ENCODE measurements at regions not wholly inside any gene's neighbourhood (a gene's known extent, or its start where the extent isn't known, plus 50 kb on each side); places are given as distances from the start of the nearest gene placed in this dataset.

DNA sequence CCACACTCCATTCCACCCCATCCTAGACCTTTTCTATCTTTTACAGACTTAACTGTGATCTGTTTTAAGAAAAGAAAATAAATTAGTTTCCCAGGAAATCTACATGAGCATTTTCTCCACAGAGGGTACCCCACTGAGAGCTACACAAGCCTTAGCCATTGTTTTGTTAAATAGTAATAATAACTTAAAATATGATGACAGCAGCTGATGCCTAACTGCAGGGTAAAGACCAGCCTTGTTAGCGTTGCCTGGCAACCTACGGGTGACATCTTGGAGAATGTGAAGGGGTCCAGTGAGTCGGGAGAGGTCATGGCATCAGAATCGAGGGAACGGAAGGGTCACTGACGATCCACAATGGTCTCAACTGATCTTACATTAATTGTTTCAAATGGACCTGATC lies 233.2 kb upstream of the PBX1 start:
- intact Hi-C loops (cut with DNase I, micrococcal nuclease): no loop called here
- DNase-seq: no peak
- Histone ChIP-seq H3K36me3 (ENCODE audit: low read depth) (no peaks in the 10 kb centered on the region), H3K9me3 (no peaks in the 10 kb centered on the region), H3K4me1 (ENCODE audit: low read depth) (no peaks in the 10 kb centered on the region), H3K4me3 (no peak overlapping the region)
- no peak for TF ChIP-seq CTCF (IDR thresholded peaks at IDR 0.05)
- no peak for ATAC-seq

GRCh38 chr1:164333387-164333786 lies 225.6 kb upstream of the PBX1 start:
- intact Hi-C loops (cut with DNase I, micrococcal nuclease): no loop called here
- TF ChIP-seq CTCF (IDR thresholded peaks at IDR 0.05): no peak
- H3K36me3 ChIP-seq (ENCODE audit: low read depth): no peaks in the 10 kb centered on the region
- no peaks in the 10 kb centered on the region for H3K9me3 ChIP-seq
- no peak overlapping the region for H3K4me3 ChIP-seq
- DNase-seq: no peak
- H3K4me1 ChIP-seq (ENCODE audit: low read depth): no peaks in the 10 kb centered on the region
- no peak for ATAC-seq

DNA sequence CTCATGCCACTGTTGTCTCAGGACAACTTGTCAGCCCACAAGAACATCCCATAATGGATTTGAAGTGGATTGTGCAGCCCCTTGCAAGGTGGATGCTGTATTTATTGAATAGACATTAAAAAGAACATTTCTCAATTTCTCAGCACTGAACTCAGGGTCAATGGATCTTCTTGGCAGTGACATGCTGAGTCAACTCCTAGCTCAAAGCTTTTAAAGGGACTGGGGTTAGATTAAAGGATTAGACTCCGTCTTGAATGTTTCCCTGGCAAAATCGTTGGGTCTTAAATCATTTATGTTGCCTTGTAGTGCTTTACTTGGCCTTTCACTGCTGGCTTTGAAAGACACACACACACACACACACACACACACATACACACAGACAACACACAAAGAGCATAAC lies 221.6 kb upstream of the PBX1 start:
- no peaks in the 10 kb centered on the region for H3K36me3 ChIP-seq (ENCODE audit: low read depth)
- H3K4me1 ChIP-seq (ENCODE audit: low read depth): no peaks in the 10 kb centered on the region
- ATAC-seq (no peak), DNase-seq (no peak)
- H3K4me3 ChIP-seq: no peak overlapping the region
- intact Hi-C loops (cut with DNase I, micrococcal nuclease): no loop called here
- H3K9me3 ChIP-seq: no peaks in the 10 kb centered on the region
- TF ChIP-seq CTCF (IDR thresholded peaks at IDR 0.05): no peak

DNA sequence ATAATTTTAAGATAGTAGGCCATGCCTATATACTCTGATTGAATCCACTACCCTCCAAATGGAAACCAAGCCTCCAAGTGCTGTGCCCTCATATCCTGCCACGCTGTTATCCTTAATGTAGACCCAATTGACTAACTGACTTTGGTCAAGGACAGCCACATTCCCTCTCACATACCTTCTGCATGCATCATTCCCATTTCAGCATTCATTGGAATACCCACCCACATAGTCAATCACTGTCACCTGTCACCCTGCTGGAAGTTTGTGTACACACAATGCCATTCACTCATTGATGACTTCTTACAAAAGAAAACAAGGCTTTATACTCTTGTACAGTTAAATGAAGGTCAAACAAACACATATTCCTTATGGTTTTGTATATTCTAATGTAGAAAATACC lies 221.1 kb upstream of the PBX1 start:
- TF ChIP-seq CTCF (IDR thresholded peaks at IDR 0.05): no peak
- intact Hi-C loops (cut with DNase I, micrococcal nuclease): no loop called here
- no peaks in the 10 kb centered on the region for H3K36me3 ChIP-seq (ENCODE audit: low read depth)
- no peak for DNase-seq
- no peaks in the 10 kb centered on the region for H3K4me1 ChIP-seq (ENCODE audit: low read depth)
- no peaks in the 10 kb centered on the region for H3K9me3 ChIP-seq
- H3K4me3 ChIP-seq: no peak overlapping the region
- no peak for ATAC-seq

GRCh38 chr1:164343189-164343588 lies 215.8 kb upstream of the PBX1 start:
- DNase-seq (no peak), ATAC-seq (no peak)
- intact Hi-C loops (cut with DNase I, micrococcal nuclease): no loop called here
- no peak for TF ChIP-seq CTCF (IDR thresholded peaks at IDR 0.05)
- no peaks in the 10 kb centered on the region for H3K36me3 ChIP-seq (ENCODE audit: low read depth)
- H3K4me3 ChIP-seq: no peak overlapping the region
- no peaks in the 10 kb centered on the region for H3K4me1 ChIP-seq (ENCODE audit: low read depth)
- no peaks in the 10 kb centered on the region for H3K9me3 ChIP-seq

DNA sequence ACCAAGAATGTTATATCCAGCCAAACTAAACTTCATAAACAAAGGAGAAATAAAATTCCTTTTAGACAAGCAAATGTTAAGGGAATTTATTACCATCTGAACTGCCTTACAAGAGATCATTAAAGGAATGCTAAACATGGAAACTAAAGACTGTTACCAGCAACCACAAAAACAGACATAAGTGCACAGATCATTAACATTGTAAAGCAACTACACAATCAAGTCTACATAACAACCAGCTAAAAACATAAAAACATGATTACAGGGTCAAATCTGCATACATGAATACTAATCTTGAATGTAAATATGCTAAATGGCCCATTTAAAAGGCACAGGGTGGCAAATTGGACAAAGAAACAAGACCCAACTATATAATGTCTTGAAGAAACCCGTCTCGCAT lies 211.0 kb upstream of the PBX1 start:
- ATAC-seq: no peak
- no peak for DNase-seq
- no peak for TF ChIP-seq CTCF (IDR thresholded peaks at IDR 0.05)
- H3K36me3 ChIP-seq (ENCODE audit: low read depth): no peaks in the 10 kb centered on the region
- H3K4me3 ChIP-seq: no peak overlapping the region
- H3K4me1 ChIP-seq (ENCODE audit: low read depth): no peaks in the 10 kb centered on the region
- H3K9me3 ChIP-seq: peaks cover 15% of the 10 kb centered on the region
- intact Hi-C loops (cut with DNase I, micrococcal nuclease): no loop called here
